Keratinocyte (primary cell): ENCODE measurements at regions not wholly inside any gene's neighbourhood (a gene's known extent, or its start where the extent isn't known, plus 50 kb on each side); places are given as distances from the start of the nearest gene placed in this dataset.

Experiments used
- DNase-seq: peaks from one replicate; pipeline ENCODE4 v3.0.0-alpha.2; 2011; ENCODE audit warnings: low read depth, missing footprints, low spot score
- FAIRE-seq: peaks from 2 replicates; lab custom pipeline; 2011; peaks lifted over from hg19 to GRCh38; lab: Jason Lieb, UNC
- H2AFZ ChIP-seq: 2 replicates; pipeline ENCODE4 v1.6.0; 2012; ENCODE audit warnings: low read length, control low read depth, inconsistent platforms; ENCODE audit not compliant: control insufficient read depth
- H3K27ac ChIP-seq: 2 replicates; pipeline ENCODE4 v1.5.1; 2011; ENCODE audit warnings: low read length; ENCODE audit not compliant: control insufficient read depth, insufficient read depth
- H3K27me3 ChIP-seq: 3 replicates; pipeline ENCODE4 v1.6.0; 2011; ENCODE audit warnings: low read length; ENCODE audit not compliant: control insufficient read depth, insufficient read depth; ENCODE audit errors: extremely low read depth
- H3K36me3 ChIP-seq, 2 experiments: 2 replicates in 1 of 2; 3 replicates in 1 of 2; pipeline ENCODE4 v1.5.1; 2011; ENCODE audit warnings: low read length in 2 of 2, mild to moderate bottlenecking in 1 of 2; ENCODE audit not compliant: control insufficient read depth in 2 of 2, insufficient read depth in 2 of 2; ENCODE audit errors: extremely low read depth in 1 of 2
- H3K4me1 ChIP-seq: 3 replicates; pipeline ENCODE4 v1.5.1; 2011; ENCODE audit warnings: low read length; ENCODE audit not compliant: control insufficient read depth, insufficient read depth; ENCODE audit errors: extremely low read depth
- H3K4me2 ChIP-seq: 3 replicates; pipeline ENCODE4 v1.6.0; 2011; ENCODE audit warnings: low read depth, low read length; ENCODE audit not compliant: control insufficient read depth, insufficient read depth; ENCODE audit errors: extremely low read depth
- H3K4me3 ChIP-seq, 3 experiments: fragments of 200-600 bp in 1 of 3; sonication (generic) in 1 of 3; 2 replicates in 2 of 3; 3 replicates in 1 of 3; pipeline ENCODE4 v1.5.1; 2011 to 2016; ENCODE audit warnings: low read length in 3 of 3, mild to moderate bottlenecking in 3 of 3, control low read depth in 2 of 3, inconsistent platforms in 1 of 3, low read depth in 1 of 3, mixed read lengths in 1 of 3, mixed run types in 1 of 3, moderate library complexity in 1 of 3; ENCODE audit not compliant: control insufficient read depth in 2 of 3, insufficient read depth in 2 of 3; ENCODE audit errors: extremely low read depth in 1 of 3
- H3K79me2 ChIP-seq: 2 replicates; pipeline ENCODE4 v1.6.0; 2012; ENCODE audit warnings: low read length; ENCODE audit not compliant: control insufficient read depth, insufficient read depth
- H3K9ac ChIP-seq: 3 replicates; pipeline ENCODE4 v1.6.0; 2011; ENCODE audit warnings: low read length; ENCODE audit not compliant: control insufficient read depth, insufficient read depth; ENCODE audit errors: extremely low read depth
- H3K9me1 ChIP-seq: 3 replicates; pipeline ENCODE4 v1.6.0; 2011; ENCODE audit warnings: low read length; ENCODE audit not compliant: control insufficient read depth, insufficient read depth; ENCODE audit errors: extremely low read depth
- H3K9me3 ChIP-seq: 2 replicates; pipeline ENCODE4 v1.5.1; 2012; ENCODE audit warnings: low read depth, low read length; ENCODE audit not compliant: control insufficient read depth
- H4K20me1 ChIP-seq: 3 replicates; pipeline ENCODE4 v1.6.0; 2011; ENCODE audit warnings: low read length; ENCODE audit not compliant: control insufficient read depth, insufficient read depth; ENCODE audit errors: extremely low read depth
- EZH2 ChIP-seq: IDR thresholded peaks from one replicate; pipeline ENCODE4 v1.6.1; 2012; ENCODE audit warnings: inconsistent platforms, mild to moderate bottlenecking, low read length, moderate library complexity
- dilution Hi-C: fragments of 300-500 bp; cut with MboI; formaldehyde crosslinking; loops from one replicate; pipeline ENCODE4 v1.7.0; 2020; ENCODE audit warnings: low sequenced_read_pairs; ENCODE audit not compliant: extremely low pct_ligation_motif_present
- TF ChIP-seq, protein P1 (sequence below), 3 experiments: IDR thresholded peaks in 1 of 3; conservative IDR thresholded peaks in 1 of 3; optimal IDR thresholded peaks in 1 of 3; 2 replicates in 2 of 3; 3 replicates in 1 of 3; pipeline versions ENCODE3 to v1.5.1; 2011; ENCODE audit warnings: low read length in 3 of 3, mild to moderate bottlenecking in 3 of 3, moderate library complexity in 2 of 3, control low read depth in 1 of 3, inconsistent platforms in 1 of 3; ENCODE audit not compliant: insufficient read depth in 2 of 3; ENCODE audit errors: extremely low read depth in 1 of 3

- H3K36me3 ChIP-seq, result no peaks in the 10 kb centered on the region
- H3K4me2 ChIP-seq, result no peak overlapping the region
- no peaks in the 10 kb centered on the region for H3K9me3 ChIP-seq
- no peaks in the 10 kb centered on the region for H4K20me1 ChIP-seq
- TF ChIP-seq, protein P1, sequence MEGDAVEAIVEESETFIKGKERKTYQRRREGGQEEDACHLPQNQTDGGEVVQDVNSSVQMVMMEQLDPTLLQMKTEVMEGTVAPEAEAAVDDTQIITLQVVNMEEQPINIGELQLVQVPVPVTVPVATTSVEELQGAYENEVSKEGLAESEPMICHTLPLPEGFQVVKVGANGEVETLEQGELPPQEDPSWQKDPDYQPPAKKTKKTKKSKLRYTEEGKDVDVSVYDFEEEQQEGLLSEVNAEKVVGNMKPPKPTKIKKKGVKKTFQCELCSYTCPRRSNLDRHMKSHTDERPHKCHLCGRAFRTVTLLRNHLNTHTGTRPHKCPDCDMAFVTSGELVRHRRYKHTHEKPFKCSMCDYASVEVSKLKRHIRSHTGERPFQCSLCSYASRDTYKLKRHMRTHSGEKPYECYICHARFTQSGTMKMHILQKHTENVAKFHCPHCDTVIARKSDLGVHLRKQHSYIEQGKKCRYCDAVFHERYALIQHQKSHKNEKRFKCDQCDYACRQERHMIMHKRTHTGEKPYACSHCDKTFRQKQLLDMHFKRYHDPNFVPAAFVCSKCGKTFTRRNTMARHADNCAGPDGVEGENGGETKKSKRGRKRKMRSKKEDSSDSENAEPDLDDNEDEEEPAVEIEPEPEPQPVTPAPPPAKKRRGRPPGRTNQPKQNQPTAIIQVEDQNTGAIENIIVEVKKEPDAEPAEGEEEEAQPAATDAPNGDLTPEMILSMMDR (optimal IDR thresholded peaks at IDR 0.05 in 1 of 3, IDR thresholded peaks at IDR 0.05 in 1 of 3, conservative IDR thresholded peaks at IDR 0.05 in 1 of 3; ENCODE audit: extremely low read depth in 1 of 3, insufficient read depth in 2 of 3, low read length in 3 of 3), result no peak
- no peak overlapping the region for H3K9ac ChIP-seq
- no peaks in the 10 kb centered on the region for H3K4me1 ChIP-seq
- no peak overlapping the region for H3K4me3 ChIP-seq
- H2AFZ ChIP-seq, result no peak overlapping the region
- H3K27ac ChIP-seq, result no peak overlapping the region
- FAIRE-seq (no peak), DNase-seq (no peak)
- H3K27me3 ChIP-seq, result no peaks in the 10 kb centered on the region
- dilution Hi-C loops, result no loop called here
- H3K79me2 ChIP-seq, result no peaks in the 10 kb centered on the region
- no peaks in the 10 kb centered on the region for H3K9me1 ChIP-seq
These were observed 163.2 kb downstream of the ZBTB18 start for GRCh38 chr1:244214009-244214967.

- TF ChIP-seq, protein P1 (optimal IDR thresholded peaks at IDR 0.05 in 1 of 3, IDR thresholded peaks at IDR 0.05 in 1 of 3, conservative IDR thresholded peaks at IDR 0.05 in 1 of 3; ENCODE audit: extremely low read depth in 1 of 3, insufficient read depth in 2 of 3, low read length in 3 of 3), result no peak
- TF ChIP-seq EZH2, result no peak
- FAIRE-seq (no peak), DNase-seq (no peak)
- H4K20me1 ChIP-seq, result no peaks in the 10 kb centered on the region
- H3K9ac ChIP-seq, result no peak overlapping the region
- H3K4me1 ChIP-seq, result no peaks in the 10 kb centered on the region
- H3K9me3 ChIP-seq, result no peaks in the 10 kb centered on the region
- H3K36me3 ChIP-seq, result no peaks in the 10 kb centered on the region
- H3K27me3 ChIP-seq, result no peaks in the 10 kb centered on the region
- no peak overlapping the region for H3K4me3 ChIP-seq
- no peaks in the 10 kb centered on the region for H3K79me2 ChIP-seq
- no peak overlapping the region for H3K27ac ChIP-seq
- no peaks in the 10 kb centered on the region for H3K9me1 ChIP-seq
- H3K4me2 ChIP-seq, result no peak overlapping the region
- dilution Hi-C loops, result no loop called here
- no peak overlapping the region for H2AFZ ChIP-seq
These were observed 165.8 kb downstream of the ZBTB18 start for GRCh38 chr1:244216836-244217235.
